K562 (cell line): ENCODE measurements at regions not wholly inside any gene's neighbourhood (a gene's known extent, or its start where the extent isn't known, plus 50 kb on each side); places are given as distances from the start of the nearest gene placed in this dataset.

Experiments
- CEBPB ChIP-seq: fragments of 450-650 bp; IDR thresholded peaks from 2 replicates; pipeline ENCODE4 v1.6.1; 2016; ENCODE audit warnings: missing genetic modification characterization, missing compliant biosample characterization
- CHD1 ChIP-seq: fragments of 200-600 bp; sonication (generic); IDR thresholded peaks from one replicate; pipeline ENCODE4 v1.6.1; 2012; ENCODE audit warnings: mild to moderate bottlenecking, moderate library complexity, low read length, inconsistent platforms
- CTCF ChIP-seq, 3 experiments: IDR thresholded peaks in 2 of 3; conservative IDR thresholded peaks in 1 of 3; 2 replicates each; pipeline ENCODE4 v1.5.1; 2011 to 2012; ENCODE audit warnings: low read length in 3 of 3, mild to moderate bottlenecking in 3 of 3, control low read depth in 2 of 3, improper control_type of control experiment in 1 of 3, inconsistent platforms in 1 of 3, low read depth in 1 of 3, mixed read lengths in 1 of 3, moderate library complexity in 1 of 3; ENCODE audit not compliant: insufficient read depth in 2 of 3
- POLR2A ChIP-seq: fragments of 450-650 bp; conservative IDR thresholded peaks from 2 replicates; pipeline ENCODE4 v1.6.1; 2016
- PRPF4 ChIP-seq: fragments of 200-400 bp; formaldehyde crosslinking; IDR thresholded peaks from one replicate; pipeline ENCODE4 v1.6.1; 2017; ENCODE audit warnings: low read length, low read depth, mild to moderate bottlenecking; ENCODE audit not compliant: insufficient read depth, poor library complexity, severe bottlenecking
- SP1 ChIP-seq: sonication (generic); formaldehyde crosslinking; IDR thresholded peaks from 2 replicates; pipeline ENCODE4 v1.8.1; 2022; ENCODE audit warnings: mild to moderate bottlenecking, missing genetic modification reagents
- TEAD4 ChIP-seq, 2 experiments: sonication (generic) in 1 of 2; formaldehyde crosslinking in 1 of 2; IDR thresholded peaks; 2 replicates each; pipeline versions ENCODE4 v1.6.1 to v1.8.0; 2012 to 2022; ENCODE audit warnings: borderline replicate concordance in 1 of 2, inconsistent platforms in 1 of 2, low read length in 1 of 2, mild to moderate bottlenecking in 1 of 2, missing genetic modification reagents in 1 of 2
- ZBTB7A ChIP-seq: IDR thresholded peaks from 2 replicates; pipeline ENCODE4 v1.6.1; 2011; ENCODE audit warnings: low read depth, mild to moderate bottlenecking, low read length, moderate library complexity, borderline replicate concordance; ENCODE audit not compliant: control insufficient read depth
- ZNF133 ChIP-seq: fragments of 250-450 bp; sonication (Bioruptor Pico); IDR thresholded peaks from 2 replicates; pipeline ENCODE4 v1.4.0; 2020; ENCODE audit warnings: mild to moderate bottlenecking
- TF ChIP-seq, protein P1 (sequence below): sonication (generic); formaldehyde crosslinking; IDR thresholded peaks from 2 replicates; pipeline ENCODE4 v1.8.0; 2023; ENCODE audit warnings: mild to moderate bottlenecking, missing genetic modification reagents

- TF ChIP-seq POLR2A (no peak), CTCF (IDR thresholded peaks at IDR 0.05 in 2 of 3, conservative IDR thresholded peaks at IDR 0.05 in 1 of 3; ENCODE audit: insufficient read depth in 2 of 3, low read depth in 1 of 3, low read length in 3 of 3) (no peak), SP1 (CRISPR knock-in tag) (no peak), PRPF4 (no peak), ZBTB7A (no peak), ZNF133 (no peak), CHD1 (no peak), TEAD4 (IDR thresholded peaks at IDR 0.05; ENCODE audit: low read length) (no peak), TEAD4 (CRISPR knock-in tag; IDR thresholded peaks at IDR 0.05; ENCODE audit: borderline replicate concordance) (no peak), CEBPB (tag) (no peak)
- TF ChIP-seq, protein P1, sequence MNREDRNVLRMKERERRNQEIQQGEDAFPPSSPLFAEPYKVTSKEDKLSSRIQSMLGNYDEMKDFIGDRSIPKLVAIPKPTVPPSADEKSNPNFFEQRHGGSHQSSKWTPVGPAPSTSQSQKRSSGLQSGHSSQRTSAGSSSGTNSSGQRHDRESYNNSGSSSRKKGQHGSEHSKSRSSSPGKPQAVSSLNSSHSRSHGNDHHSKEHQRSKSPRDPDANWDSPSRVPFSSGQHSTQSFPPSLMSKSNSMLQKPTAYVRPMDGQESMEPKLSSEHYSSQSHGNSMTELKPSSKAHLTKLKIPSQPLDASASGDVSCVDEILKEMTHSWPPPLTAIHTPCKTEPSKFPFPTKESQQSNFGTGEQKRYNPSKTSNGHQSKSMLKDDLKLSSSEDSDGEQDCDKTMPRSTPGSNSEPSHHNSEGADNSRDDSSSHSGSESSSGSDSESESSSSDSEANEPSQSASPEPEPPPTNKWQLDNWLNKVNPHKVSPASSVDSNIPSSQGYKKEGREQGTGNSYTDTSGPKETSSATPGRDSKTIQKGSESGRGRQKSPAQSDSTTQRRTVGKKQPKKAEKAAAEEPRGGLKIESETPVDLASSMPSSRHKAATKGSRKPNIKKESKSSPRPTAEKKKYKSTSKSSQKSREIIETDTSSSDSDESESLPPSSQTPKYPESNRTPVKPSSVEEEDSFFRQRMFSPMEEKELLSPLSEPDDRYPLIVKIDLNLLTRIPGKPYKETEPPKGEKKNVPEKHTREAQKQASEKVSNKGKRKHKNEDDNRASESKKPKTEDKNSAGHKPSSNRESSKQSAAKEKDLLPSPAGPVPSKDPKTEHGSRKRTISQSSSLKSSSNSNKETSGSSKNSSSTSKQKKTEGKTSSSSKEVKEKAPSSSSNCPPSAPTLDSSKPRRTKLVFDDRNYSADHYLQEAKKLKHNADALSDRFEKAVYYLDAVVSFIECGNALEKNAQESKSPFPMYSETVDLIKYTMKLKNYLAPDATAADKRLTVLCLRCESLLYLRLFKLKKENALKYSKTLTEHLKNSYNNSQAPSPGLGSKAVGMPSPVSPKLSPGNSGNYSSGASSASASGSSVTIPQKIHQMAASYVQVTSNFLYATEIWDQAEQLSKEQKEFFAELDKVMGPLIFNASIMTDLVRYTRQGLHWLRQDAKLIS (CRISPR knock-in tag): no peak
Observed at GRCh38 chr2:111633189-111633588, 250.8 kb downstream of the ANAPC1 start.
